SK-N-SH treated with all-trans-retinoic acid at 6 μM for 48 hours (cell line): ENCODE measurements at regions not wholly inside any gene's neighbourhood (a gene's known extent, or its start where the extent isn't known, plus 50 kb on each side); places are given as distances from the start of the nearest gene placed in this dataset.

Source experiments
- ARNTL ChIP-seq: fragments of 450-650 bp; formaldehyde crosslinking; IDR thresholded peaks from 2 replicates; pipeline ENCODE4 v1.5.0; 2020; ENCODE audit warnings: low read depth, mild to moderate bottlenecking, moderate library complexity, borderline replicate concordance
- CSRNP3 ChIP-seq: fragments of 250-450 bp; sonication (Bioruptor Pico); IDR thresholded peaks from 2 replicates; pipeline ENCODE4 v1.5.1; 2021; ENCODE audit warnings: mild to moderate bottlenecking, moderate library complexity
- PPARA ChIP-seq: fragments of 250-450 bp; sonication (Bioruptor Pico); IDR thresholded peaks from 2 replicates; pipeline ENCODE4 v1.5.0; 2020; ENCODE audit warnings: mild to moderate bottlenecking, borderline replicate concordance
- ZFP3 ChIP-seq: fragments of 250-450 bp; sonication (Bioruptor Pico); IDR thresholded peaks from 2 replicates; pipeline ENCODE4 v1.5.0; 2020; ENCODE audit warnings: mild to moderate bottlenecking, moderate library complexity
- ZFP30 ChIP-seq: fragments of 450-650 bp; formaldehyde crosslinking; IDR thresholded peaks from 2 replicates; pipeline ENCODE4 v1.5.0; 2022; ENCODE audit warnings: mild to moderate bottlenecking, moderate library complexity
- ZNF70 ChIP-seq: fragments of 450-650 bp; formaldehyde crosslinking; IDR thresholded peaks from 2 replicates; pipeline ENCODE4 v1.5.0; 2020; ENCODE audit warnings: mild to moderate bottlenecking, moderate library complexity
- ZNF8 ChIP-seq: fragments of 450-650 bp; formaldehyde crosslinking; IDR thresholded peaks from 2 replicates; pipeline ENCODE4 v1.5.0; 2020; ENCODE audit warnings: mild to moderate bottlenecking, moderate library complexity
- TF ChIP-seq, protein P1 (sequence below): fragments of 250-450 bp; sonication (Bioruptor Pico); IDR thresholded peaks from 2 replicates; pipeline ENCODE4 v1.8.0; 2021; ENCODE audit warnings: low read depth, mild to moderate bottlenecking, moderate library complexity, borderline replicate concordance
- TF ChIP-seq, protein P2 (sequence below): fragments of 250-450 bp; sonication (Bioruptor Pico); IDR thresholded peaks from 2 replicates; pipeline ENCODE4 v1.5.0; 2020; ENCODE audit warnings: mild to moderate bottlenecking, moderate library complexity

DNA sequence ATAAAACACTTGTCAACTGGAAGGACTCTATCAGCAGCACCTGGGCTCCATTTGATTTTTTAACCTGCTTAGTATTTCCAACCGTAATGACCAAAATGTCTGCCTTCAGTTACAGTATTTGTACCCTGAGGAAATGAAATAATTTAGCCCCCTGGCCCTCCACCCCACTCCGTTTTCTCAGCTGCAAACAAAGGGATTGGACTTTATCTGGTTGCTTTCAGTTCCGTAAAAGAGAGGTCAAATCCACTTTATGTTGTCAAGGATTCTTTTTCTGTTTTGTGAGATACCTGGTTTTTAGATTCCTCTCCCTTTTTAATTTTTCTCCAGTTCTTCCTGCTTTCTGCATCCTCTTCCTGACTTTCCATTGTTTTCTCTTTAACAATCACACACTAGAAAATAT is 64.4 kb upstream of the BMP2 start:
- TF ChIP-seq ARNTL (CRISPR knock-in tag) (no peak), PPARA (CRISPR knock-in tag) (no peak), ZNF8 (CRISPR knock-in tag) (no peak), ZFP30 (CRISPR knock-in tag) (no peak), ZFP3 (CRISPR knock-in tag) (no peak), CSRNP3 (no peak), ZNF70 (CRISPR knock-in tag) (no peak)
- TF ChIP-seq, protein P1, sequence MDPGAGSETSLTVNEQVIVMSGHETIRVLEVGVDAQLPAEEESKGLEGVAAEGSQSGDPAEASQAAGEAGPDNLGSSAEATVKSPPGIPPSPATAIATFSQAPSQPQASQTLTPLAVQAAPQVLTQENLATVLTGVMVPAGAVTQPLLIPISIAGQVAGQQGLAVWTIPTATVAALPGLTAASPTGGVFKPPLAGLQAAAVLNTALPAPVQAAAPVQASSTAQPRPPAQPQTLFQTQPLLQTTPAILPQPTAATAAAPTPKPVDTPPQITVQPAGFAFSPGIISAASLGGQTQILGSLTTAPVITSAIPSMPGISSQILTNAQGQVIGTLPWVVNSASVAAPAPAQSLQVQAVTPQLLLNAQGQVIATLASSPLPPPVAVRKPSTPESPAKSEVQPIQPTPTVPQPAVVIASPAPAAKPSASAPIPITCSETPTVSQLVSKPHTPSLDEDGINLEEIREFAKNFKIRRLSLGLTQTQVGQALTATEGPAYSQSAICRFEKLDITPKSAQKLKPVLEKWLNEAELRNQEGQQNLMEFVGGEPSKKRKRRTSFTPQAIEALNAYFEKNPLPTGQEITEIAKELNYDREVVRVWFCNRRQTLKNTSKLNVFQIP (CRISPR knock-in tag) = no peak
- TF ChIP-seq, protein P2, sequence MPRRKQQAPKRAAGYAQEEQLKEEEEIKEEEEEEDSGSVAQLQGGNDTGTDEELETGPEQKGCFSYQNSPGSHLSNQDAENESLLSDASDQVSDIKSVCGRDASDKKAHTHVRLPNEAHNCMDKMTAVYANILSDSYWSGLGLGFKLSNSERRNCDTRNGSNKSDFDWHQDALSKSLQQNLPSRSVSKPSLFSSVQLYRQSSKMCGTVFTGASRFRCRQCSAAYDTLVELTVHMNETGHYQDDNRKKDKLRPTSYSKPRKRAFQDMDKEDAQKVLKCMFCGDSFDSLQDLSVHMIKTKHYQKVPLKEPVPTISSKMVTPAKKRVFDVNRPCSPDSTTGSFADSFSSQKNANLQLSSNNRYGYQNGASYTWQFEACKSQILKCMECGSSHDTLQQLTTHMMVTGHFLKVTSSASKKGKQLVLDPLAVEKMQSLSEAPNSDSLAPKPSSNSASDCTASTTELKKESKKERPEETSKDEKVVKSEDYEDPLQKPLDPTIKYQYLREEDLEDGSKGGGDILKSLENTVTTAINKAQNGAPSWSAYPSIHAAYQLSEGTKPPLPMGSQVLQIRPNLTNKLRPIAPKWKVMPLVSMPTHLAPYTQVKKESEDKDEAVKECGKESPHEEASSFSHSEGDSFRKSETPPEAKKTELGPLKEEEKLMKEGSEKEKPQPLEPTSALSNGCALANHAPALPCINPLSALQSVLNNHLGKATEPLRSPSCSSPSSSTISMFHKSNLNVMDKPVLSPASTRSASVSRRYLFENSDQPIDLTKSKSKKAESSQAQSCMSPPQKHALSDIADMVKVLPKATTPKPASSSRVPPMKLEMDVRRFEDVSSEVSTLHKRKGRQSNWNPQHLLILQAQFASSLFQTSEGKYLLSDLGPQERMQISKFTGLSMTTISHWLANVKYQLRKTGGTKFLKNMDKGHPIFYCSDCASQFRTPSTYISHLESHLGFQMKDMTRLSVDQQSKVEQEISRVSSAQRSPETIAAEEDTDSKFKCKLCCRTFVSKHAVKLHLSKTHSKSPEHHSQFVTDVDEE = no peak
